OCI-LY3 (cell line): ENCODE measurements at regions not wholly inside any gene's neighbourhood (a gene's known extent, or its start where the extent isn't known, plus 50 kb on each side); places are given as distances from the start of the nearest gene placed in this dataset.

Experiments
- CTCF ChIP-seq: fragments of 200-600, 300-600 bp; sonication (generic); IDR thresholded peaks from 2 replicates; pipeline ENCODE4 v1.5.1; 2014; ENCODE audit warnings: antibody characterized with exemption, low read length, low read depth
- EZH2phosphoT487 ChIP-seq: fragments of 200-600 bp; shearing (Covaris generic); IDR thresholded peaks from 2 replicates; pipeline ENCODE4 v1.6.1; 2018; ENCODE audit warnings: antibody characterized with exemption, mixed run types, low read depth

GRCh38 chr17:71757156-71757555 is 363.7 kb upstream of the SOX9 start:
- TF ChIP-seq CTCF (no peak), EZH2phosphoT487 (no peak)
